WTC11 (cell line): ENCODE measurements at regions not wholly inside any gene's neighbourhood (a gene's known extent, or its start where the extent isn't known, plus 50 kb on each side); places are given as distances from the start of the nearest gene placed in this dataset.

ENCODE experiments used
- ATAC-seq: fragments of 200-7000 bp; cut with Tn5 transposase; 2 replicates; pipeline ENCODE4 v1.10.0; 2021; ENCODE audit warnings: mild to moderate bottlenecking, moderate library complexity
- CTCF ChIA-PET: fragments of 300-600 bp; sonication (Branson Sonifier 250); formaldehyde crosslinking; loops from one replicate; lab custom pipeline; 2021; ENCODE audit warnings: antibody characterized with exemption; lab: Charles Lee
- POLR2A ChIA-PET: fragments of 350-600 bp; sonication (Branson Sonifier 250); formaldehyde crosslinking; loops from one replicate; lab custom pipeline; 2021; ENCODE audit warnings: antibody characterized with exemption; lab: Charles Lee
- DNase-seq: peaks from one replicate; pipeline ENCODE4 v3.0.0; 2021; ENCODE audit warnings: low spot score
- H3K27ac Mint-ChIP-seq: 2 replicates; pipeline ENCODE4 v1.8.0; 2021; ENCODE audit warnings: mixed read lengths
- H3K27me3 Mint-ChIP-seq: 2 replicates; pipeline ENCODE4 v1.8.0; 2021; ENCODE audit warnings: low read depth, mild to moderate bottlenecking, moderate library complexity, mixed read lengths
- H3K36me3 Mint-ChIP-seq: 2 replicates; pipeline ENCODE4 v1.8.0; 2021; ENCODE audit warnings: mixed read lengths
- H3K4me1 Mint-ChIP-seq: 2 replicates; pipeline ENCODE4 v1.8.0; 2022; ENCODE audit warnings: mixed read lengths
- H3K4me3 Mint-ChIP-seq: 2 replicates; pipeline ENCODE4 v1.8.0; 2021; ENCODE audit warnings: mild to moderate bottlenecking, moderate library complexity, mixed read lengths
- H3K9me3 Mint-ChIP-seq: 2 replicates; pipeline ENCODE4 v1.8.0; 2021; ENCODE audit warnings: mixed read lengths
- AFF4 ChIP-seq: sonication (generic); formaldehyde crosslinking; IDR thresholded peaks from 2 replicates; pipeline ENCODE4 v1.8.1; 2023; ENCODE audit warnings: mild to moderate bottlenecking, missing genetic modification reagents, borderline replicate concordance
- ATF2 ChIP-seq: sonication (generic); formaldehyde crosslinking; IDR thresholded peaks from 2 replicates; pipeline ENCODE4 v1.8.1; 2022; ENCODE audit warnings: low read depth, missing genetic modification reagents, borderline replicate concordance
- ATF6 ChIP-seq: sonication (generic); formaldehyde crosslinking; IDR thresholded peaks from 2 replicates; pipeline ENCODE4 v1.8.1; 2023; ENCODE audit warnings: mild to moderate bottlenecking, missing genetic modification reagents
- CBFB ChIP-seq: sonication (generic); formaldehyde crosslinking; IDR thresholded peaks from 2 replicates; pipeline ENCODE4 v1.8.1; 2022; ENCODE audit warnings: mild to moderate bottlenecking, low read depth, missing genetic modification reagents
- CREM ChIP-seq: sonication (generic); formaldehyde crosslinking; IDR thresholded peaks from 2 replicates; pipeline ENCODE4 v1.8.1; 2022; ENCODE audit warnings: mild to moderate bottlenecking, missing genetic modification reagents, moderate library complexity
- E2F4 ChIP-seq: sonication (generic); formaldehyde crosslinking; IDR thresholded peaks from 2 replicates; pipeline ENCODE4 v1.8.1; 2022; ENCODE audit warnings: low read depth, mild to moderate bottlenecking, moderate library complexity, missing genetic modification reagents, borderline replicate concordance
- EMX1 ChIP-seq: fragments of 250-450 bp; sonication (Bioruptor Pico); IDR thresholded peaks from 2 replicates; pipeline ENCODE4 v1.8.0; 2021; ENCODE audit warnings: mild to moderate bottlenecking
- ERG ChIP-seq: fragments of 250-450 bp; sonication (Bioruptor Pico); IDR thresholded peaks from 2 replicates; pipeline ENCODE4 v1.8.0; 2021; ENCODE audit warnings: mild to moderate bottlenecking
- FOXJ3 ChIP-seq: sonication (generic); formaldehyde crosslinking; IDR thresholded peaks from 2 replicates; pipeline ENCODE4 v1.9.0; 2021; ENCODE audit warnings: missing genetic modification reagents, mild to moderate bottlenecking, borderline replicate concordance
- HMGA2 ChIP-seq: fragments of 250-450 bp; sonication (Bioruptor Pico); IDR thresholded peaks from 2 replicates; pipeline ENCODE4 v1.4.0; 2021; ENCODE audit warnings: mild to moderate bottlenecking, moderate library complexity
- IRF2 ChIP-seq: sonication (generic); formaldehyde crosslinking; IDR thresholded peaks from 2 replicates; pipeline ENCODE4 v1.8.0; 2022; ENCODE audit warnings: low read depth, missing genetic modification reagents, borderline replicate concordance
- JUN ChIP-seq: sonication (generic); formaldehyde crosslinking; IDR thresholded peaks from 2 replicates; pipeline ENCODE4 v1.8.0; 2023; ENCODE audit warnings: mild to moderate bottlenecking, missing genetic modification reagents
- MLX ChIP-seq: sonication (generic); formaldehyde crosslinking; IDR thresholded peaks from 2 replicates; pipeline ENCODE4 v1.8.1; 2023; ENCODE audit warnings: mild to moderate bottlenecking, missing genetic modification reagents, moderate library complexity
- NFATC4 ChIP-seq: fragments of 250-450 bp; sonication (Bioruptor Pico); IDR thresholded peaks from 2 replicates; pipeline ENCODE4 v1.9.0; 2021; ENCODE audit warnings: mild to moderate bottlenecking
- NR3C1 ChIP-seq: sonication (generic); formaldehyde crosslinking; conservative IDR thresholded peaks from 2 replicates; pipeline ENCODE4 v1.8.1; 2023; ENCODE audit warnings: low read depth, mild to moderate bottlenecking, missing genetic modification reagents
- RELA ChIP-seq: sonication (generic); formaldehyde crosslinking; IDR thresholded peaks from 2 replicates; pipeline ENCODE4 v1.8.1; 2022; ENCODE audit warnings: missing genetic modification reagents, mild to moderate bottlenecking, borderline replicate concordance
- TEAD4 ChIP-seq: sonication (generic); formaldehyde crosslinking; IDR thresholded peaks from 2 replicates; pipeline ENCODE4 v1.8.0; 2022; ENCODE audit warnings: mild to moderate bottlenecking, missing genetic modification reagents
- TP53 ChIP-seq: sonication (generic); formaldehyde crosslinking; IDR thresholded peaks from 2 replicates; pipeline ENCODE4 v1.8.1; 2023; ENCODE audit warnings: mild to moderate bottlenecking, missing genetic modification reagents
- ZNF219 ChIP-seq: sonication (generic); formaldehyde crosslinking; IDR thresholded peaks from 2 replicates; pipeline ENCODE4 v1.8.0; 2023; ENCODE audit warnings: missing genetic modification reagents, mild to moderate bottlenecking, borderline replicate concordance
- ZNF425 ChIP-seq: fragments of 250-450 bp; sonication (Bioruptor Pico); conservative IDR thresholded peaks from 2 replicates; pipeline ENCODE4 v1.9.0; 2021; ENCODE audit warnings: mild to moderate bottlenecking

- TF ChIP-seq ATF2 (CRISPR knock-in tag) = no peak
These were observed 433.8 kb downstream of the NAF1 start (continued) for GRCh38 chr4:162732876-162733275.

- ATAC-seq = no peak
- no peak for TF ChIP-seq CBFB (CRISPR knock-in tag)
- no peak for TF ChIP-seq ATF6
- no peak for TF ChIP-seq IRF2 (CRISPR knock-in tag)
- TF ChIP-seq ZNF219 = no peak
- TF ChIP-seq NFATC4 (CRISPR knock-in tag) = no peak
- no peak for TF ChIP-seq TP53 (CRISPR knock-in tag)
- no peak for TF ChIP-seq TEAD4
- no peak for TF ChIP-seq ATF2 (CRISPR knock-in tag)
- no peak for TF ChIP-seq ERG
- no peak for TF ChIP-seq ZNF425
- TF ChIP-seq EMX1 = no peak
- TF ChIP-seq, all 79 proteins: peak for 0
- no peaks in the 10 kb centered on the region; the same call in 1 of the 2 replicates for H3K36me3 Mint-ChIP-seq
- CTCF ChIA-PET = no interaction called here
- H3K4me1 Mint-ChIP-seq = no peaks in the 10 kb centered on the region
- H3K4me3 Mint-ChIP-seq = no peak overlapping the region
- POLR2A ChIA-PET = no interaction called here
- no peaks in the 10 kb centered on the region for H3K27me3 Mint-ChIP-seq
- peaks cover 3% of the 10 kb centered on the region for H3K9me3 Mint-ChIP-seq
- no peak for DNase-seq
- H3K27ac Mint-ChIP-seq = no peak overlapping the region
These were observed 438.9 kb downstream of the NAF1 start for GRCh38 chr4:162727766-162728165.

- ChIA-PET POLR2A (no interaction called here), CTCF (interaction anchor here (0.7 kb wide), 1 partner anchor 218 kb away, joined by 4 read pairs; no protein-coding TSS in a partner anchor)
- Mint-ChIP-seq H3K4me3 (no peak overlapping the region), H3K4me1 (no peaks in the 10 kb centered on the region), H3K9me3 (peaks cover 3% of the 10 kb centered on the region), H3K36me3 (no peaks in the 10 kb centered on the region; the same call in 1 of the 2 replicates), H3K27ac (no peak overlapping the region), H3K27me3 (no peaks in the 10 kb centered on the region)
- DNase-seq = no peak
- ATAC-seq = no peak
- TF ChIP-seq ZNF219 (no peak), RELA (no peak), AFF4 (no peak), TP53 (CRISPR knock-in tag) (no peak), JUN (CRISPR knock-in tag) (no peak), HMGA2 (CRISPR knock-in tag) (no peak), CREM (CRISPR knock-in tag) (no peak), NR3C1 (CRISPR knock-in tag) (no peak), MLX (no peak), E2F4 (no peak), FOXJ3 (CRISPR knock-in tag) (no peak)
These were observed 439.5 kb downstream of the NAF1 start for GRCh38 chr4:162727232-162727631.
